Activated CD4-positive, CD25-positive, alpha-beta regulatory T cell treated with anti-CD3 and anti-CD28 coated beads, Interleukin-2, amount 50 U/mL, for 24 hours (primary cell): ENCODE measurements at regions not wholly inside any gene's neighbourhood (a gene's known extent, or its start where the extent isn't known, plus 50 kb on each side); places are given as distances from the start of the nearest gene placed in this dataset.
"Not testable (repeated sequence)": the region's sequence is repeated elsewhere in the genome, so short reads cannot be mapped to it uniquely, and the experiment has no call there.

ENCODE experiments used
- ATAC-seq, 2 donors: fragments of 150-1000 bp; cut with Tn5 transposase; one replicate each; pipeline ENCODE4 v1.10.0; 2021; ENCODE audit warnings: mild to moderate bottlenecking in 1 of 2, moderate library complexity in 1 of 2

DNA sequence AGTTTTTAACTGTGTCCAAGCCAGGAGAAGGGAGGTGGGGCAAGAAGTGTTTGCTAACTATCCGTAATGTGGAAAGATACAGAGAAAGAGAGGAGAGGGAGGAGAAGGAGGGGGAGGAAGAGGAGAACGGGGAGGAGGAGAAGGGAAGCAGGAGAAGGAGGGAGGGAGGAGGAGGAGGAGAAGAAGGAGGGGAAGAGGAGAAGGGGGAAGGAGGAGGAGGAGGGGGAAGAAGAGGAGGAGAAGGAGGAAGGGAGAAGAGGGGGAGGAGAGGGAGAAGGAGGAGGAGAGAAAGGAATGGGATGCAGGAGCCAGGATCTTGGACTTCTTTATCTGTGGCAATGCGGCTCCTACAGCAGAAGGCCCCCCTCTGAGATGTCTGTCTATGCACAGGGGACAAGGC is 510.3 kb upstream of the CCDC196 start:
- ATAC-seq: no peak

DNA sequence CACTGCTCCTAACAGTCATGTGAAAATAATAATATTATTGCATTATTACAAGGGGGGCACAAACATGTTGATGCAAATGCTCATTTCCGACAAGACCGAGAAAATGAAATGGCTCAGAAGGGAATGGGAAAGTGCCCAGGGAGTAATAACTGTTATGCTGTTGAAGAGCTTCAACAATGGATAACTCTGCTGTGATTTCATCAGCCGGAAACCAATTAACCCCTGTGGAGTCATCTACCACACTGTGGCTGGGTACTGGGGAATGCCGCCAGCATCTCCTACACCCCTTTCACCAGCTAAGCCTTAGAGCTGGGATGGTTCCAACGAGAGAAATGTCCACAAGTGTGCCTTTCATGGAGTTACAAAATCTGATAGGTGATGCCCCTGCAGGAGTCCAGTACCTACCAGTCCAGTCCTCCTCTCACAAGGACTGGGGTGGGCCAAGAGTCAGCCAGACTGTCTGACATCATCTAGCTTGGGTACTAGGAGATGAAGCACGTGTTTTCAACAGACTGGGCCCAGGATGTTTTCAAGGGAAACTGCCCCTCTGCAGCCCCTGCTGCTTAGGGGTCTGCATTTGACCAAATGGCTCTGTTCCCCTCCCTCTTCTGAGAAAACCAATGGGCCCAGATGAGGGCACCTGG is 509.3 kb upstream of the CCDC196 start:
- no peak for ATAC-seq

DNA sequence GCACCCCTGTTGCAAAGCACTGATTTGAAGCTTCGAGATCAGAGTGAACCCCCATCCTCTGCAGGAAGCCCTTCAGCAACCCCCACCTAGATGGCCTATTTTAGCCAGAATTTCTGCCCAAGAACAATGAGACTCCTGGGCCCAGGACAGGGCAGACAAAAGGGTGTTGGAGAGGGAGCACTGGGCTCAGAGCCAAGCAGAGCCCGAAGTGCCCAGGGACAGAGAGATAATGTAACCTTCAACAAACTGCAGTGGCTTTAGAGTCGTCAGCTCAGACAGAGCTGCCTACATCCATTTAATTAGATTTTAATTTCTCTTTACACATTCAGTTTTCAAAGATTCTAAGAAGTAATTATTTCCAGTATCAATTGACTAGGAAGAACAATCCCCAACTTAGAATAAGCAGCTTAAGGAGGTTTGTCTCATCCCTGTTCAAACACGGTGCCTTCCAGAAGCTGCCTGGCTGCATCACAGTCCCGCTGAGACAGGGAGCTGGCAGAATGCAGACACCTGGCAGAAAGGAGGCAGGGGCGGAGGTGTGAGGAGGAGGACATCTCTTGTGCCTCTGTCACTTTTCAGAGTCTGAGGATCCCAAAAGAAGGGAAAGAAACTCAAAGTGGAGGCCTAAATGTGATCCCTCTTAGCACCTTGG is 504.9 kb upstream of the CCDC196 start:
- no peak for ATAC-seq

- no peak for ATAC-seq
These were observed 500.1 kb upstream of the CCDC196 start for GRCh38 chr14:65986041-65986440.

GRCh38 chr14:65989981-65990380 is 496.2 kb upstream of the CCDC196 start:
- ATAC-seq: no peak

DNA sequence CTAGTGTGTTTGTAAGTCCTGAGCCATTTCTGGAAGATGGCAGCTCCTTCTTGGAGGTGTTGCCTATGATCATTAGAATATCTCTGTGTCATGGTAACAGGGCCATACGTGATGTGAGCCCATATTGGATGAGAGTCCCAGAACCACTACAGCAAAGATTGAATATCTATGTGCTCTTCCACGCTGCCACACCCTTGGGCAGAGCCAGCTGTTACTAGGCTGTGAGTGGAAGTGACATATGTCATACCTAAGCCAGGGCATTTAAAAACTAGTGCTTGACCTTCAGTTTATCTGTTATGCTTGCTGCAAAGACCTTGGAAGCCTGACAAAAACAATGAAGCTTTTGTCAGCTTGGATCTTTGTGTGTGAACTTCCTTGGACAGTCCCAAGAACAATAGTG is 495.1 kb upstream of the CCDC196 start:
- no peak for ATAC-seq

DNA sequence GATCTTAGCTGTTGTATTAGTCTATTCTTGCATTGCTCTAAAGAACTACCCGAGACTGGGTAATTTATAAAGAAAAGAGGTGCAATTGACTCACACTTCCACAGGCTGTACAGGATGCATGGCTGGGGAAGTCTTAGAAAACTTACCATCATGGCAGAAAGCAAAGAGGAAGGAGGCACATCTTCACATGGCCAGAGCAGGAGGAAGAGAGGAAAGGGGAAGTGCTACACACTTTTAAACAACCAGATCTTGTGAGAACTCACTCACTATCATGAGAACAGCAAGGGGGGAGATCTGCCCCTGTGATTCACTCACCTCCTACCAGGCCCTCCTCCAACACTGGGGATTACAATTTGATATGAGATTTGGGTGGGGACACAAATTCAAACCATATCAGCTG is 494.2 kb upstream of the CCDC196 start:
- not testable (repeated sequence) for ATAC-seq

- ATAC-seq: no peak
These were observed 493.1 kb upstream of the CCDC196 start for GRCh38 chr14:65993103-65993502.

- ATAC-seq: no peak
These were observed 492.2 kb upstream of the CCDC196 start for GRCh38 chr14:65993996-65994395.

DNA sequence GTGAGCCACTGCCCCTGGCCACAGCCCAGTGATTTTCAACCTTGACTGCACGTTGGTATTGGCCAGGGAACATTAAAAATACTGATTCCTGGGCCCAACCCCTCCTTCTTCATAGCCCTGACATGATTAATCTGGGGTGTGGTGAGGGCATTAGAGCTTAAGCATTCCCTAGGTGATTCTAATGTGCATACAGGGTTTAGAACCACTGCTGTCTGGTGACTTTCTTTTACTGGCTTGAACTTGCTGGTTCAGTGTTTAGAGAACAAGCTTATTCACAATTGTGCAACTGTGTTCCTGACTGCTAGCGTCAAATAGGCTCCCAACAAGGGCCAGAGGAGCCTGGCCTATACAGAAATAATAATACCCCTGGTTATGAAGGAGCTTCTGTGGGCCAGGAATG is 488.8 kb upstream of the CCDC196 start:
- ATAC-seq: no peak

DNA sequence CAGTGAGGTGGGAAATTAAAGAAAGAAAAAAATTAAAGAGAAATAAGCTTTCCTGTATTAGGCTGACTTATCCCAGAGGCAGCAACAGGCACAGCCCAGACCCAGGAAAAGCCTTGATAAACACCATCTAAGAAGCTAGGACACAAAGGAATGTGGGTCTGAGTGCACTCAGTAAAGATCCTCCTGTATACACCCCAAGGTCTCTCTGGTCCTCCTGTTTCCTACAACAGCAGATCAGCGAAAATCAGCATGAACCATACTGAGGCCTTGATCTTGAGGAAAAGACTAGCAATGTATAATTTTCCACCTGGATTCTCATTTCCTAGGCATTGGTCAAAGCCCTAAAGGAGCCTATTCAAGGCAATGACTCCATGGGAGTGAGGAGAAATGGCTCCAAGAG is 486.3 kb upstream of the CCDC196 start:
- ATAC-seq: no peak

- no peak for ATAC-seq
These were observed 485.4 kb upstream of the CCDC196 start for GRCh38 chr14:66000766-66001165.

DNA sequence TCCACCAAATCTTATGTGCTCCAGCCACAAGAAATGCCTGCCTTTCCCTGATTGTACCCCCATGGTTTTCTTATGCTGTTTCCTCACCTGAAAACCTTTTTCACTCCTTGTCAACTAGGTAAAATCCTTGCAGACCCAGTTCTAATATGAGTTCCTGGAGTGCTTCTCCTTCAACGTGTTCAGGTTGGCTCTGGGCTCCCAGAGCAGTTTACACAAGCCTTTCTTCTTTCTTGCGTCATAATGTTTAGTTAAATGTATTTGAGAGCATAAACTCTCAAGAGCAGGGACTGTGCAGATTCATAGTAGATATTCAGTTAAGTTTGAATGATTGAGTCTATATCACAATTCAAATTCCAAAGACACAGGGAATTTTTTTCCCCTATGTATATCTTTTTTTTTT is 484.8 kb upstream of the CCDC196 start:
- ATAC-seq: no peak

GRCh38 chr14:66003082-66003730 is 483.0 kb upstream of the CCDC196 start:
- ATAC-seq: no peak

DNA sequence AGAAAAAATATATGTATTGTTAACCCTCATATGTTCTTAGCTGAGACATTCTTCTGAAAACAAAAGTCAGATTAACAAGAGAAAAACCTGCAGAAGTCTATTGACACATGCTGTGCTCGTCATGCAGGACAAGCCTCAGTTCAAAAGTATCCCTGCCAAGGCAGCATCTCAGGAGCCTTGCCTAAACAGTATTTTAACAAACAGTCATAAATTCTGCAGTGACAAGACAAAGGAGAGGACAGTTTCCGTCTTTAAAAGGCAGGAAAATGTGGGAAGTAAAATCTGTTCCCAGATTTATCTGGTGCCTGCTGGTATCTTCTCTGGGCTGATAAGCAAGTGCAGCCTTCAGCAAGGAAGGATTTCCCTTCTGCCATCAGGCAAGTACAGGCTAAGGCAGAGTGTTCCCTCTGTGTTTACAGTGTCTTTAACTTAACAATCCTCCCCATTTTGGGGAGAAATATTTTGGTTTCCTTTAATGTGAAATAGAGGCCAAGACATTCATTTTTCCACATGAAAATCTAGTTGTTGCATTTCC is 480.2 kb upstream of the CCDC196 start:
- ATAC-seq: no peak

- no peak for ATAC-seq
These were observed 477.5 kb upstream of the CCDC196 start for GRCh38 chr14:66008631-66009030.

DNA sequence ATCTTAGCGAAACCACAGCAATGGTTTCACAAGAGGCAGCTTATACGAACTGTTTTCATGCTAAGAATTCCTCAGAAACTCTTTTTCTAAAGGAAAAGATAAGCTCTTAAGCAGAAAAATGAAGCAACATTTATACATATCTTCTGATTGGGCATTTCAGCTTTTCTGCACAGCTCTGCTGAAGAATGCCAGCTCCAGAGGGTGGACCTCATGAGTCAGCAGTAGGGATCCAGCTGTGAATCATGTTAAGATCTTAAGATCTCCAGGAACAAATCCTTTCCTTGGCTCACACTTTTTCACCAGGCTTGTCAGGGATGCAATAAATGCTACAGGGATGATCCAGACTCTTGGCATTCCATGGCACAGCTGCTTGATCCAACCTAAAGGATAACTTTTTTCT is 477.1 kb upstream of the CCDC196 start:
- no peak for ATAC-seq

DNA sequence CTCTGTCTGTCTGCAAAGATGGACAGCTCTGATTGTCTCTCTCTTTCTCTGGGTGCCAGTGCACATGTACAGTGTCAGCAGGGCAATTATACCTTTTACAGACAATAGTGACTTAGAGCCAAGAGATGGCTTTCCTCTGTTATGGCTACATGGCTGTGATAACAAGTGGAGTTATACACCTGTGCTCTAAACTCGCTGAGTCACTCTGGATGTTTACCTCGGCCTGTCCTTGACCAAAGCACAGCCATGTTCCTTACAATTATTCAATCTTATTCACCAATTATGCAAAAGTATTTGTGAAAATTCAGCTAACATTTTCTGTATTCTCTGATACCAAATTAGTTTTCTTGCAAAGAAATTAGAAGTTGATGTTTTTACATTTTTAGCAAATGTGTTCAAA is 475.5 kb upstream of the CCDC196 start:
- ATAC-seq: no peak

DNA sequence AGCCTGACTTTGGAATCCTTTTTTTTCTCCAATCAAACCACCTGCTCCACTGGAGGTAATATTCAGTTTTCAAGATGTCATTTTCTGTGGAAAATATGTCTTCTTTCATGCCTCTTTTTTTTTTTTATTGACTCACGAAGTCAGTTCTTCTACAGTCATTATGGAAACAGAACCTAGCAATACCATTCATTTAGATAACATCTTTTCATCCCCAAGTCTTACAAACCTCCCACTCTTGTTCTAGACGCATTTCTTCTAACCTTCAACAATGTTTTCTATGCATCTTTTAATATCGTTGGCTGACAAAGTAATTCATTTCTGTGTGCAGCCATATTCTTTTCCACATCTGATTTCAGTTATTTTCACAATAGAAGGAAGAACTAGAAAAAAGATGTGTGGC is 474.3 kb upstream of the CCDC196 start:
- ATAC-seq: no peak

DNA sequence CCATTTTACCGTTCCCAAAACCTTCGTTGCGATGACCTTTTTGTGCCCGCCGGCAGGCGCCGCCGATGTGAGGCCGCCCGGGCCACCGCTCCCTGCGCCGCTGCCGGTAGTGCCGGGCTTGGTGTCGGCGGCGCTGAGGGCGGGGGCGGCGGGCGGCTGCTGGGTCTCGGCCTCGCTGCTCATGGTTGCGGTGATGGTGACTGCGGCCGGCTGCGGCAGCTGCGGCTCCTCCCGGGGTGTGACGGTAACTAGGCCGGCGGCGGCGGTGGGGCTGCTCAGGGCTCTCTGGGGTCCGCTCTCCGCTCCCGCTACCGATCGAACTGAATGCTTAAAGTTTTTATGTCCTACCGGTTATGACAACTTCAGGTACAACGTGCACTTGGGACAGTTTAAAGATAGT is 472.6 kb upstream of the CCDC196 start:
- not testable (repeated sequence) for ATAC-seq

- ATAC-seq: no peak
These were observed 470.9 kb upstream of the CCDC196 start for GRCh38 chr14:66015071-66015780.

DNA sequence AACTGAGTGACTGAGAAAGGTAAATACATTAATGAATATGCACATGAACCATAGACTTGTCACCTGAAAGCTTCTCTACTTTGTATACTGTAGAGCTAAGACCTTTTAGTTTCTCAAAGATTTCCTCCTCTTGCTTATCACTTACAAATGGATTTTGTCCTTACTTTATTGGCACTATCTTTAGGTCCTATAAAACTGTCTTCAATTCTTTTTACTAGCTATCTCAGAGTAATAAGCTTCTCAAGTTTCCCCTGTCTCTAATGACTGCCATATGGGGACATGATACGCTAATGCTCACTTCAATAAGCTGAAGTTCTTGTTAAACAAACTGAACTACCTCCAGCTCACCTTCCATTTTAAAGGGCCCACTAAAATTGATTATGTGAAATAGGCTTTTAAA is 468.2 kb upstream of the CCDC196 start:
- ATAC-seq: no peak

GRCh38 chr14:66022526-66022925 is 463.6 kb upstream of the CCDC196 start:
- ATAC-seq: no peak

GRCh38 chr14:66025779-66026178 is 460.4 kb upstream of the CCDC196 start:
- ATAC-seq: no peak
